ENCODE measurements at regions not wholly inside any gene's neighbourhood (a gene's known extent, or its start where the extent isn't known, plus 50 kb on each side); places are given as distances from the start of the nearest gene placed in this dataset.

- TF ChIP-seq CTCF (IDR thresholded peaks at IDR 0.05; ENCODE audit: insufficient read depth, low read depth, low read length), result peak; percentile 37
- TF ChIP-seq EZH2 (IDR thresholded peaks at IDR 0.05; ENCODE audit: insufficient read depth, low read length), result no peak
Observed at GRCh38 chr6:27157459-27158315, 89.8 kb upstream of the PRSS16 start.

Data from astrocyte (in vitro differentiated cells and primary cell).